MCF 10A (cell line): ENCODE measurements at regions not wholly inside any gene's neighbourhood (a gene's known extent, or its start where the extent isn't known, plus 50 kb on each side); places are given as distances from the start of the nearest gene placed in this dataset.

Experiments
- BruUV-seq: library from RNA; stranded (reverse); fragments of 400-500 nt; replicated peaks from 2 replicates; lab custom pipeline; 2021; lab: Mats Ljungman, UMichigan
- CTCF ChIA-PET: fragments of 300-600 bp; sonication (Branson Sonifier 250); formaldehyde crosslinking; extraction: SDS; loops from one replicate; lab custom pipeline; 2021; ENCODE audit warnings: antibody characterized with exemption, inconsistent platforms; lab: Yijun Ruan, JAX
- POLR2A ChIA-PET: fragments of 300-600, 350-650 bp; sonication (Branson Sonifier 250); formaldehyde crosslinking; extraction: SDS; loops from one replicate; lab custom pipeline; 2020; ENCODE audit warnings: antibody characterized with exemption, inconsistent platforms; lab: Yijun Ruan, JAX
- DNase-seq: peaks from one replicate; pipeline ENCODE4 v3.0.0-alpha.2; 2018; ENCODE audit not compliant: unreplicated experiment
- H3K27ac Mint-ChIP-seq: one replicate; pipeline ENCODE4 v1.8.0; 2022; ENCODE audit warnings: mild to moderate bottlenecking, low read depth, mixed read lengths; ENCODE audit not compliant: unreplicated experiment
- H3K27me3 Mint-ChIP-seq: one replicate; pipeline ENCODE4 v1.8.0; 2022; ENCODE audit warnings: mixed read lengths; ENCODE audit not compliant: insufficient read depth, unreplicated experiment
- H3K36me3 Mint-ChIP-seq: one replicate; pipeline ENCODE4 v1.8.0; 2022; ENCODE audit warnings: mild to moderate bottlenecking, moderate library complexity, mixed read lengths; ENCODE audit not compliant: insufficient read depth, unreplicated experiment
- H3K4me1 Mint-ChIP-seq: one replicate; pipeline ENCODE4 v1.8.0; 2022; ENCODE audit warnings: mixed read lengths; ENCODE audit not compliant: insufficient read depth, unreplicated experiment
- H3K4me3 Mint-ChIP-seq: one replicate; pipeline ENCODE4 v1.8.0; 2022; ENCODE audit warnings: mild to moderate bottlenecking, moderate library complexity, mixed read lengths; ENCODE audit not compliant: unreplicated experiment
- H3K9me3 Mint-ChIP-seq: one replicate; pipeline ENCODE4 v1.8.0; 2022; ENCODE audit warnings: mixed read lengths; ENCODE audit not compliant: unreplicated experiment
- intact Hi-C: fragments of 100-400 bp; cut with micrococcal nuclease; formaldehyde crosslinking; loops from 2 replicates; pipeline ENCODE4 v1.14.1; 2022
- TF ChIP-seq, protein P1 (sequence below): fragments of 200-600 bp; IDR thresholded peaks from one replicate; pipeline ENCODE4 v1.8.0; 2022; ENCODE audit warnings: antibody characterized with exemption, mild to moderate bottlenecking; ENCODE audit not compliant: unreplicated experiment

- no TSS peak for BruUV-seq
- ChIA-PET CTCF (interaction anchor here (0.7 kb wide), 1 partner anchor 9 kb away, joined by 3 read pairs; no protein-coding TSS in a partner anchor), POLR2A (interaction anchor here (1.5 kb wide), 1 partner anchor 9 kb away, joined by 4 read pairs; no protein-coding TSS in a partner anchor)
- Mint-ChIP-seq H3K4me3 (no peak overlapping the region), H3K27ac (no peak overlapping the region), H3K9me3 (no peaks in the 10 kb centered on the region), H3K36me3 (no peaks in the 10 kb centered on the region), H3K27me3 (no peaks in the 10 kb centered on the region), H3K4me1 (no peaks in the 10 kb centered on the region)
- intact Hi-C loops, result no loop called here
- DNase-seq, result no peak
- TF ChIP-seq, protein P1, sequence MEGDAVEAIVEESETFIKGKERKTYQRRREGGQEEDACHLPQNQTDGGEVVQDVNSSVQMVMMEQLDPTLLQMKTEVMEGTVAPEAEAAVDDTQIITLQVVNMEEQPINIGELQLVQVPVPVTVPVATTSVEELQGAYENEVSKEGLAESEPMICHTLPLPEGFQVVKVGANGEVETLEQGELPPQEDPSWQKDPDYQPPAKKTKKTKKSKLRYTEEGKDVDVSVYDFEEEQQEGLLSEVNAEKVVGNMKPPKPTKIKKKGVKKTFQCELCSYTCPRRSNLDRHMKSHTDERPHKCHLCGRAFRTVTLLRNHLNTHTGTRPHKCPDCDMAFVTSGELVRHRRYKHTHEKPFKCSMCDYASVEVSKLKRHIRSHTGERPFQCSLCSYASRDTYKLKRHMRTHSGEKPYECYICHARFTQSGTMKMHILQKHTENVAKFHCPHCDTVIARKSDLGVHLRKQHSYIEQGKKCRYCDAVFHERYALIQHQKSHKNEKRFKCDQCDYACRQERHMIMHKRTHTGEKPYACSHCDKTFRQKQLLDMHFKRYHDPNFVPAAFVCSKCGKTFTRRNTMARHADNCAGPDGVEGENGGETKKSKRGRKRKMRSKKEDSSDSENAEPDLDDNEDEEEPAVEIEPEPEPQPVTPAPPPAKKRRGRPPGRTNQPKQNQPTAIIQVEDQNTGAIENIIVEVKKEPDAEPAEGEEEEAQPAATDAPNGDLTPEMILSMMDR, result no peak
Measured at GRCh38 chr12:88903333-88903732, 323.1 kb upstream of the KITLG start.

DNA sequence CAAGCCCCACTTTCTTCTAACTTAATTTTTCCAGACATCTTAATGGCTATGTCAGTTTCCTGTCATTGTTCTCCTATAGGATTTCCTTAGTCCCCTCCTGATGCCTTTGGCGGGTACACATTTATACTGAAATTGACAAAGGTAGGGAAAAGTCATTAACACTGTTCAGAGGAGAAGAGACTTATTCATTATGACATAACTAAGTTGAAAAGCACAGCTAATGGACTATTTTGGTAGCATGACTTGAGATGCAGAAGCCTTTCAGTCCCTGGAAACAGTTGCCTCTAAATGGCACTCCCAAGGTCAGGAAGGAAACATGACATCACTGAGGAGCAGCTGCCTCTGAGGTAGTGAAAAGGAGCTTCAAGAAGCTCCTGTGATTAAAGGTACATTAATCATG, 317.5 kb upstream of the KITLG start:
- intact Hi-C loops, result no loop called here
- no peak overlapping the region for H3K4me3 Mint-ChIP-seq
- POLR2A ChIA-PET, result no interaction called here
- no peaks in the 10 kb centered on the region for H3K4me1 Mint-ChIP-seq
- peaks cover 7% of the 10 kb centered on the region for H3K9me3 Mint-ChIP-seq
- no TSS peak for BruUV-seq
- TF ChIP-seq, protein P1, result no peak
- DNase-seq, result no peak
- no peaks in the 10 kb centered on the region for H3K27me3 Mint-ChIP-seq
- no peaks in the 10 kb centered on the region for H3K36me3 Mint-ChIP-seq
- H3K27ac Mint-ChIP-seq, result no peak overlapping the region
- CTCF ChIA-PET, result no interaction called here

DNA sequence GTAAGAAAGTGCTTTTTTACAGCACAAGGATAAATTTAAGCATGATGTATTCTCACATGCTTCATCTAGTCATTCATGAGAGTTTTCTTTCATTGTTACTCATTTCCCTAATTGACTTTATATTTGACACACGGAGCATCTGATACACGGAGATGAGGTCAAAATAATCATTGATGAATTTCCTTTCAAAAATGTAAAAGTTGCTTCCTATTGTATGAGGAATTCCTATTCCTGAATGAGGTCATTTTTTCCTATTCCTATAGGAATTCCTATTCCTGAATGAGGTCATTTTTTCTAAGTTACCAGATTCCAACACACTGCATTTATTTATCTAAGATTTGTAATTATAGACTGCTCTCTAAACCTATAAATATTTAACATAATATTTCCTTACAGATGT, 316.7 kb upstream of the KITLG start:
- H3K27me3 Mint-ChIP-seq, result no peaks in the 10 kb centered on the region
- no TSS peak for BruUV-seq
- TF ChIP-seq, protein P1, result no peak
- POLR2A ChIA-PET, result no interaction called here
- H3K4me1 Mint-ChIP-seq, result no peaks in the 10 kb centered on the region
- H3K36me3 Mint-ChIP-seq, result no peaks in the 10 kb centered on the region
- intact Hi-C loops, result no loop called here
- no peak overlapping the region for H3K4me3 Mint-ChIP-seq
- H3K27ac Mint-ChIP-seq, result no peak overlapping the region
- no peak for DNase-seq
- CTCF ChIA-PET, result no interaction called here
- peaks cover 10% of the 10 kb centered on the region for H3K9me3 Mint-ChIP-seq

DNA sequence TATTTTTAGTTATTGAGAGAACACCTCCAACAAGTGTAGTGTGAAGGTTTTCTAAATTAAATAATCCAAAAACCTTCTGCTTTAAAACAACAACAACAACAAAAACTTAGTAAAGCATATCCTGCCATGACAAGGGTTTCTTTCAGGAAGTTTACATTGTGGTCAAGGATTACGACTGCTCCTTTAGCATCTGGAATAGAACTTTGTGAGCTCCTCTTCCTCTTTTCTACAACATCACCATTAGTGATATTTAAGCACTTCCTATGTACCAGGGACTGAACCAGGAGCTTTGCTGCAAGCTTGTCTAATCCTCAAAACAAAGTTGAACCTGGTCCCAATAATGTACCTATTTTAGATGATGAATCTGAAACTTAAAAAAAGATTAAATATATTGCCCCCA, 315.4 kb upstream of the KITLG start:
- CTCF ChIA-PET, result interaction anchor here (0.6 to 1.0 kb wide), 3 partner anchors 26 to 678 kb away, joined by 3 read pairs; no protein-coding TSS in a partner anchor
- no peak for DNase-seq
- no peak overlapping the region for H3K4me3 Mint-ChIP-seq
- H3K27me3 Mint-ChIP-seq, result no peaks in the 10 kb centered on the region
- no peaks in the 10 kb centered on the region for H3K36me3 Mint-ChIP-seq
- H3K9me3 Mint-ChIP-seq, result peaks cover 18% of the 10 kb centered on the region
- no peaks in the 10 kb centered on the region for H3K4me1 Mint-ChIP-seq
- POLR2A ChIA-PET, result interaction anchor here (0.7 kb wide), 1 partner anchor 555 kb away, joined by 6 read pairs; no protein-coding TSS in a partner anchor
- BruUV-seq, result no TSS peak
- TF ChIP-seq, protein P1, result no peak
- no peak overlapping the region for H3K27ac Mint-ChIP-seq
- intact Hi-C loops, result no loop called here
